Fibroblast of skin of back (primary cell): ENCODE measurements at regions not wholly inside any gene's neighbourhood (a gene's known extent, or its start where the extent isn't known, plus 50 kb on each side); places are given as distances from the start of the nearest gene placed in this dataset.

ENCODE experiments used
- DNase-seq: peaks from one replicate; pipeline ENCODE4 v3.0.0-alpha.2; 2013

DNA sequence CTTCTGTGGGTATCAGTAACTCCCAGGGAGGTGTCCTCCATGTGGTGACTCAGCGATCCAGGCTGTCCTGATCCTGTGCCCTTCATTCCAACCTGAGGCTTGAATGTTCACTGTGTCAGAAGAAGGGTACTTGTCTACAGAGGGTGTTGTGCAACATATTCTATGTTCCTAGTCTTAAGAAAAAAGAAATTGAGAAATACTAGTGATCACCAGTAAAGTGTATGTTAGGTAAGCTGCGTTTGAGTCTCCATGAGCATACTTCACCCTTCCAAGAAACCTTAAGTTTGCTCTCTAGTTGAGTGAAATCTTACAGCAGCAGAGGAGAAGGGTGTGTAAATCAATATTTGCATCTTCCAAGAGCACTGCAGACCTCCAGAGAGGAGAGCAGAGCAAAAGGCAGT, 122.2 kb upstream of the SLC24A5 start:
- no peak for DNase-seq

DNA sequence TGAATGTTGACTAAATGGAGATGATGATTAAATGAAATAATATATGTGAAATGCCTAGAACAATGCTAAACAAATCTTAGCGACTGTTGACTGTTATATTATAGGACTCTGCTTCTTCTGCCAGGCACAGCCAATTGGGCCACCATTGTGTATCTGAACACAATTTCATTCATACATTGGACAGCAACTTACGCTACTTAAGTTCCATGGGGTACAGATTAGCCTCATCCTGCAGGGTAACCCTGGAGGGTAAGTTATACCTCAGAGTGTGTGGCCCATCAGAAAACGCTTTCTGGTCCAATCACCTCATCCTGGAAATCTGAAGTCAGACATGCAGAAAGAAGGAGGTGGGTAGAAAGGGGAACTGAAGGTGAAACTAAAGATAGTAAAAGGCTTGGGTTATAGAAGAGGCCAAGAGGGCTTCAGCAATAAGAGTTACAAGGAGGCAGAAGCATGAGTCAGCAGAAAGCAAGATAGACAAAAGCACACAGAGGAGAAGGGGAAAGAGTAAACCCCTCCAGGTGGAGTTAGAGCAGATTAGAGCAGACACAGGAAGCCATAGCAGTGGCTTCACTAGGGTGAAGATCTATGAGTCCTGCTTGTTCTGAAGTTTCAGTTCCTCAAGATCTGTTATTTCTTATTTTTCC, 119.3 kb upstream of the SLC24A5 start:
- no peak for DNase-seq

DNA sequence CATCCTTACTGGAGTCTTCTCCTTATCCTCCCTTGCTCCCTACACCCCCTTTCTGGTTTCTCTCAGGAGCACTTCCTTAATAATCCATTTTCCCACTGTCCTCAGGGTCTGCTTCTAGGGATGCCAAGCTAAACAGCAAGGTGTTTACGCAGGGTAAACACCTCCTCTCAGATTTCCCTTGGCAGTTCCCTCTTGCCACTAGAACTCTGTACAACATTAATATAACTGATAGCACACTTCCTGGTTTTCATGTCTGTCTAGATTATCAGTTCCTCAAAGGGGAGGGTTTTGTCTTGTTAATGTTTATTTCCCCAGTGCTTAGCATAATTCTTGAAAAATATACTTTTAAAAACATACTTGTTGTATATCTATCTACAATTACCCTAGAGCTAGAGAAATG, 118.0 kb upstream of the SLC24A5 start:
- DNase-seq = no peak

- no peak for DNase-seq
Observed at GRCh38 chr15:48003441-48003840, 117.3 kb upstream of the SLC24A5 start.

DNA sequence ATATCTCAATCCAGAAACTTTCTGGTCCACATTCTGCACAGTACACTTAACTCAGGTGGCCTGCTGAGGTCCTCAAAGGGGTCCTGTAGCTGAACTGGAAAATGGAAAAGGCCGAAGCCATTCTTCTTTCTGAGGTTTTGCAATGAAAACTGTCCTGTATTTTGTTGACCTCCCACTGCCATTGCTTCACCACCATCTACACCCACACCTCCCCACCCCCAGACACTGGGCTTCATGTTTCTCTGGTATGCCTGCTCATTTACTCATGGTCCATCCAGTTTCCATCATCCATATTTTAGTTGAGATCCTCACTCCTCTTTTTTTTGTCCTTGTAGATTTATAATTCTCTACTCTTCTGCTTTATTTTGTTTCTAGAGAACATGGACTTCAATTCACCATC, 115.7 kb upstream of the SLC24A5 start:
- no peak for DNase-seq

GRCh38 chr15:48006031-48006511, 114.7 kb upstream of the SLC24A5 start:
- DNase-seq = peak; percentile 9

DNA sequence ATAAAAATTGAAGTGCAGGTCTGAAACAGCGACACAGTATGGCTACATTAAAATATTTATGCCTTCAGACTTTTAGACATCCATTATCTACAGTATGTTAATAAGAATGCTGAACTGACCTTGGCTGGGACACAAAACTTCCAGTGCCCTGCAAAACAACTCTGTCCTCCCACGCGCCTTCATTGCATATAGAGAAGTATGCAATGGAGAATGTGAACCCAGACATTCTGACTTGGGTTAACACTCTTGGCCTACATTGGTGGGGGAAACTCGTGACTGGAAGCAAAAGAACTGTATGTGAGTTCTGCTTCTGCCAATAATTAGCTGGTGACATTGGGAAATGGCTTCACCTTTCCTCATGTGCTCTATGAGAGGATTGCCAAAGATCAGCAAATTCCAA, 110.5 kb upstream of the SLC24A5 start:
- no peak for DNase-seq

- DNase-seq = no peak
Observed at GRCh38 chr15:48012191-48012590, 108.6 kb upstream of the SLC24A5 start.

GRCh38 chr15:48016865-48017264, 103.9 kb upstream of the SLC24A5 start:
- DNase-seq = no peak

GRCh38 chr15:48017747-48018146, 103.0 kb upstream of the SLC24A5 start:
- no peak for DNase-seq

GRCh38 chr15:48020166-48020565, 100.6 kb upstream of the SLC24A5 start:
- DNase-seq = no peak

- DNase-seq = no peak
Observed at GRCh38 chr15:48021336-48022086, 99.3 kb upstream of the SLC24A5 start.

DNA sequence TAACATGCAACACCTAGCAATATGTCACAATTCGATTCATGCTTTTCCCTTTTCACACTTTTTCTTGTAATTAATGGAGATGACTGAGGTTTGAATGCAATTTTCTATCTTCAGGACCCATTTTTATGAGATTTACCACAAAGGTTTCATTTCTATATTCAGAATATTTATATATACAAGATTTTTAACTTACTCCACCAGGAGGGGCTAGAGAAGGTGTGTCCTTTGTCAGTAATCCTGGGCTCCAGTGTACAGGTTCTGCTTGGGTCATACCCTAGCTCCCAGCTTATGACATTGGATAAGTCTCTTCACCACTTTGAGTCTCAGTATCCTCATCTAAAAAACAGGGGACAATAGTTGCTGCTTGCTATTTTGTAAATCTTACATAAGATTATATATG, 95.7 kb upstream of the SLC24A5 start:
- no peak for DNase-seq

- DNase-seq = no peak
Observed at GRCh38 chr15:48028712-48029111, 92.1 kb upstream of the SLC24A5 start.

DNA sequence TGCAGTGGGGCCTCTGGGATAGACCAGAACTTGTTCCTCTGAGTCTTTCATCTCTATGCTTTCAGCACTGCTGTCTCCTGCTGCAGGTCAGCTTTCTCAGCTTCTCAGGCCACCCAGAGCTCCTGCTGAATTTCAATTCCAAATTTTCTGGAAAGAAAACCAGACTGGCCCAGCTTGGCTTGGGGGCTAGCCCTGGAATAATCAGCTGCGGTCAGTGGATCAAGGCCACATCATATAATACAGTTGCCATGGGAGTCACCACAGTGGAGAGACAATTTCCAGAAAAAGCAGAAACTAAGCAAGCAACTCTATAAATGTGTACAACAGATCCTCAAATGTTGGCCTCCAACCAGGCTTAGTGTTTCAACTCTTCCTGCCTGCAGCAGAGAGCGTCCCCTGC, 91.1 kb upstream of the SLC24A5 start:
- no peak for DNase-seq

DNA sequence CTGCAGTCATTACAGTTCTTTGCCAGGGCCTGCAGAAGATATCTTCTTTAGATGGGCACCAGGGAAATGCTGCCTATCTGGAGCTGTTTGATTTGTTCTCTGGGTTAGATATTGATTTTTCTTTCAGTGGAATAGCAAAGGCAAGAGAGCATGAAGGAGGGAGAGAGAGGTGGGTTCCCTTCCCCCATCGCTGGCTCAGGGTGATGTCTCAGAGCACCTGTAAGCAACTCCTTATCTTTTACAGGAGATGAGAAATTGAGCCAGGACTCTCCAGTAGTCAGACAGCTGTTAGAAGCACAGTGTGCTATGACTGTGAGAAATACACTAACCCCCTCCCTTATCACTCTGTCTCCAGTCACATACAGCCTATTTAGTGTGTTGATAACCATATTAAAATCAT, 89.3 kb upstream of the SLC24A5 start:
- no peak for DNase-seq

GRCh38 chr15:48031973-48032372, 88.8 kb upstream of the SLC24A5 start:
- DNase-seq = no peak

- no peak for DNase-seq
Observed at GRCh38 chr15:48032911-48033310, 87.9 kb upstream of the SLC24A5 start.

- DNase-seq = no peak
Observed at GRCh38 chr15:48038221-48038620, 82.6 kb upstream of the SLC24A5 start.

DNA sequence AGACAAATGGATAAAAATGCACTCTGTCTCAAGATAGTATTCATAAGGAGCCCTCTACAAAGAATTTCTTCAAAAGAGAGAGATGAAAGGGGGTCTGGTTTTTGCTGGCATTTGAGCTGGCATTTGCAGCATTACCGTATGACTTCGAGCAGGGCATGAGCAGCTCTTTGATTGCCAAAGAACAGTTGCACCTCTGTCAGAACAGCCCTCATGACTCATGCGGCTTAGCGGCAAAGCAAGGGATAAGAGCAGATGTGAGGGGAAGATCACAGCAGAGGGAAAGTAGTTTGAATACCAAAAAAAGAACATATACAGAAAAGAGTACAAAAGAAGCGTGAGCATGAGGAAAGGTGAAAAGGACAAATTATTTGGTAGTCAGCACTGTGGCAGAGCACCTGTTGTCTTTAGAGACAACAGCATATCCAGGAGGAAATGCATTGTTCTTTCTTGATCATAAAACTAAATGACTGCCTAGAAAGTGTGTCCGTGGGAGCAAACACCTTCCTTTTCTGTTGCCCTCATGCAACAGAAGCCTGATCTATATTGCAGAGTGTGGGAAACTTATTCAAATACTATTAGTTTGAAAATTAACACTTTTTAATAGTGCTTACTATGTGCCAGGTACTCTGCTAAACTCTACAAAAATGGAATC, 80.5 kb upstream of the SLC24A5 start:
- DNase-seq = no peak

DNA sequence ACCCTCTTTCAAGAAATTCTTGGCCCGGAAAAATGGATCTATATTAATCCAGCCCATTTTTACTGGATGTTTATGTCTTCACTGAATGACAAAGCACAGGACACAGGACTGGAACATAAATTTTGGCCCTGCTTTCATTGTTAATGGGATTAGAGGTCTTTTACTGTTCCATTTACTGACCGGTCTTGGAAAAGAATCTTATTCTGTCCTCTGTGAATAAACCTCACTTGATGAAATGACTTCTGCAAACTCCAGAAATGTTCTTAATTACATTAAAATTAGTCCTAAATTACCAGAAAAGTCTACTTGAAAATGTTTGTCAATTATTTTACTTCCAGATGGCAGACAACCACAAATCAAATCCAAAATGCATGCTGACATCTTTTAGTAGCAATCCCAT, 79.3 kb upstream of the SLC24A5 start:
- no peak for DNase-seq

DNA sequence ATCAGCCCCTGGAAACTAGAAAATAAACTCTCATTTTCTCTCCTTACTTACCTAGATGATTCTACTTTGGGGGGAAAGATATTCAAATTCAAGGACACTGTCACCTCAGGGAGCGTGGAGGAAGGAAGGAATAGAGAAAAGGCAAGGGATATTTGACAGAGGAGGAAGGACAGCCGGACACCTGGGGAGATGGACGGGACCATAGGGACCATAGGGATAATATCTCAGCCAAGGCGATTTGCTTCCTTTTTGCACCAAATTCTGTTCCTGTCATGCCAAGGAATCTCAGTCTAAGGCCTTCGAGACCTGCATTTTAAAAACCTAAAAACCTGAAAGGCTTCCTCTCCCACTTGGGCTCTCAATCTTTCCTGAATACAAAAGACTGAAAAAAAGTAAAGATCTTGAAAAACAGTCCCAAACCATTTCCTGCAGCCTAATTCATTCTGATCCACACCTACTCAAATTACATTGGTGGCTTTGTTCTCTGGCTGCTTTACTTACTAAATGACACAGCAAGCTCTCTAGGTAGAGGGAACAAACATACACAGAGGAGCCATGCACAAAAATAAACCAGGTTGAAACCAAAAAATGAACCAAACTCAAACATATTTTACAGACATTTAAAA, 73.9 kb upstream of the SLC24A5 start:
- no peak for DNase-seq

DNA sequence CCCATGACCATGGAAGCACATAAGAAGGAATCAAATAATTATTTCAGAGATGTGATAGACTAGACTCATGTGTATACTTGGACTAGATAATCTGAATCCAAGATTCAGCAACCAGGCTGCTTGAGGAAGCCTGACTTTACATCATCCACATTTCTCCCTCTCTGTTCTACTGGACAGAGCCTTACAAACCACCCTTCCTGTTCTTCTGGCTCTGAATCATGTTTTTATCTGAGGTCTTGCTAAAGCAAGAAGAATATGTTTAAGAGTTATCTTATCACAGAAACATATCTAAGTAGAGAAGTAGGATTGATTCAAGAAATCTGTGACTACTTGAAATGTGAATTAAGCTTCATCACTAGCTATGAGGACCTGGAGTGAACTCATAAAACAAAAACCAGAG, 71.1 kb upstream of the SLC24A5 start:
- DNase-seq = no peak
